Mesenteric fat pad (tissue), 1 donor: ENCODE measurements at regions not wholly inside any gene's neighbourhood (a gene's known extent, or its start where the extent isn't known, plus 50 kb on each side); places are given as distances from the start of the nearest gene placed in this dataset.
"Not testable (repeated sequence)": the region's sequence is repeated elsewhere in the genome, so short reads cannot be mapped to it uniquely, and the experiment has no call there.

Experiments
- DNase-seq: peaks from one replicate; pipeline ENCODE4 v3.0.0-alpha.2; 2020; ENCODE audit warnings: low spot score
- donor health status: DM: yes; HTN: yes; CAD: no.

DNA sequence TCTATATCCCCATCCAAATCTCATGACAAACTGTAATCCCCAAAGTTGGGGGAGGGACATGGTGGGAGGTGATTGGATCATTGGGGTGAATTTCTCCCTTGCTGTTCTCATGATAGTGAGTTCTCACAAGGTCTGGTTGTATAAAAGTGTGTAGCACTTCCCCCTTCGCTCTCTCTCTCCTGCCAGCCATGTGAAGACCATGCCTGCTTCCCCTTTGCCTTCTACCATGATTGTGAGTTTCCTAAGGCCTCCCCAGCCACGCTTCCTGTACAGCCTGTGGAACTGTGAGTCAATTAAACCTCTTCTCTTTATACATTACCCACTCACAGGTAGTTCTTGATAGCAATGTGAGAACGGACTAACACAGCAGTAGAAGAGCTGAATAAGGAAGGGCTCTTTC lies 62.6 kb upstream of the VASH1 start:
- DNase-seq, result no peak

DNA sequence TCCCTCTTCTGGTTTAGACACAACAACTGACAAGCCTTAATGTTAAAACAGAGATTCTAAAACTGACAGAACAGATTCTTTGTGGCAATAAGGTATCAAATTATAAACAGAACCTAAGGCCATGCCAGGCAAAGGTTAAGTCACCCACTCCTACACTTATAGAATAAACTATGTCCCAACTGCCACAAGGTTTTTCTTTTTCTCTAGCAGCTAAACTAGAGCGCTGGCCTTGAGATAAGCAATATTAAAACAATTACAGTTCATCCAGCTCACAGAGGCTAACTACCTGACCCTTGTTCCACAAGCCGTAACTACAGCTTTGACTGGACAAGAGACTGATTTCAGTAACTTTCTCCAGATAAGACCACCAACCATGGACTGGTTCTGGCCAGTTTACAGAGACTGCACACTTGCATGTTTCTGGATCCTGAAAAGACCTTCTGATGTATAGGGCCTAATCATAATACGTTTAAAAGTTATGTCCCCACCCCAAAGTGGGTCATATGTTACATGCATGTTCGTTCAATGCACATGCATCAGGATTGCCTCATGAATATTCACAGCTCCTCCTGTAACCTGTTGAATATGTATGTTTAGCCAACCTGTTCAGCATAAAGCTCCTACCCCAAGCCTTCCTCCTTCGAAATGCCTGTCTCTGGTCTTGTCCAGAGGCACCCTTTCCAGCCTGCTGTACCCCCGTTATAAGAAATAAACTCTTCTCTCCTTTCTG lies 61.9 kb upstream of the VASH1 start:
- DNase-seq, result no peak

DNA sequence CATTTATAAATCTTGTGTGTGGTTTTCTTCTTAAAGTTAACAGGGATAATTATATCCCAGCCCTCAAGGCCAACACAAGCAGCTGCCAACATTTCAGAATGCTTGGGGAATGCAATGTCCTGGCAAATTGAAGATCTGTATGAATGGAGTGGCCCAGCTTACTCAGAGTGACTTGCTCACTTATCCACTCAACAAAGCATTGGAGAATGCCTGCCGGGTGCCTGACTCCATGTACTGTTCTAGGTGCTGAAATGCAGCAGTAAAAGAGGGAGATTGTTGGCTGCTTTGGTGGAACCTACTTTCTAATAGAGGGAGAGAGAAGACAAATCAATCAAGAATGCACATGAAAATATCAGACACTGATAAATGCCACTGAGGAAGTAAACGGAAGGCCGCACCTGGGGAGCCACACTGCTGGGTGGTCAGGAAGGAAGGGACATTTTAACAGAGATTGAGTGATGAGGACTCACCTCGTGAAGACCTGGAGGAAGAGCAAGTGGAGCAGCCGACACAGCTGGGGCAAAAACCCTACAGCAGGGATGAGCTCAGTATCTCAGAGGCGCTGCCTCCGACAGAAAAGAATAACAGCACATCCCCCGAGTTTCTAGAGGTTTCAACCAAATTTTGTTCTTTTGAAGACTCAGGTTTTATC lies 61.2 kb upstream of the VASH1 start:
- no peak for DNase-seq

DNA sequence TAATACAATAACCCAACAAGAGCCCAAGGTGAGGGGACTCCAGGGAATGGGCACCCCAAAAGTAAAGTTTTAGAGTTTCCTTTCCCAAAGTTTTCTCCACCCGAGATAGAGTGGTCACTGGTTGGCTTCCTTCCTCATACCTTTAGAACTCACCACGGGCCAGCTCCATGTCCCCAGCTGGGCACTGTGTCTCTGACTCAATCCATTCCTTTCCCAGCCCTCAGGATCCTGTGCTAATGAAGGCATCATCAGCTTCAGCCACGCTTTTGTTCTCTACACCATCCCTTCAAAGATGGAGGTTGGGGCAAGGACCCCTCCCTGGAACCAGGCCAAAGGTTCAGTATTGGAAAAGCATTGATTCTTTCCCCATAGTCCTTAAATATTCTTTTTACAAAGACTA lies 59.8 kb upstream of the VASH1 start:
- no peak for DNase-seq

DNA sequence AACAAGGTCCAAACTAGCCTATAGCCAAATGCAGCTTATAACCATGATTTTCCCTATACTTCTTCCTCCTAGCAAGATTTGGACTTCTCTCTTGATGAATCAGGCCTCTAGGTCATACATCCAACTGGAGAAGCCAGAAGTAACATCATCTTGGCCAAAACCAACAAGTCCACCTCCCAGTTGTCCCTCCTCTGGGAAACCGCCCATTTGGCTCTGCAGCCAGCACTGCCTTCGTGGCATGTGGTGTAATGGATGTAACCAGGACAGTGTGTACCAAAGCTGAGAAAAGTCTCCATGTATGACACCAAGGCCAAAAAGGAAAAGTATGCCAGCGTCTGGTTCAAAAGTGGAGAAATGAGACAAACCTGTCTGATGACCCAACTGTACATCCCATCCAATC lies 59.3 kb upstream of the VASH1 start:
- DNase-seq, result no peak

GRCh38 chr14:76705214-76705613 lies 56.1 kb upstream of the VASH1 start:
- no peak for DNase-seq

DNA sequence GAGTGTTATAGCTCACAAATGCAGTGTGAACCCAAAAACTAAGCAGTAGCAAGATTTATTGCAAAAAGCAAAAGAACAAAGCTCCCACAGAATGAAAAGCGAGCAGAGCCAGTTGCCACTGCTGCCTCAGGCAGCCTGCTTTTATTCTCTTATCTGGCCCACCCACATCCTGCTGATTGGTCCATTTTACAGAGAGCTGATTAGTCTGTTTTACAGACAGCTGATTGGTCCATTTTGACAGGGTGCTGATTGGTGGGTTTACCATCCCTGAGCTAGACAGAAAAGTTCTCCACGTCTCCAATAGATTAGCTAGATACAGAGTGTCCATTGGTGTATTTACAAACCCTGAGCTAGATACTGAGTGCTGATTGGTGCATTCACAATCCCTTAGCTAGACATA lies 55.1 kb upstream of the VASH1 start:
- DNase-seq, result not testable (repeated sequence)

GRCh38 chr14:76706811-76707210 lies 54.5 kb upstream of the VASH1 start:
- DNase-seq, result peak; percentile 83

DNA sequence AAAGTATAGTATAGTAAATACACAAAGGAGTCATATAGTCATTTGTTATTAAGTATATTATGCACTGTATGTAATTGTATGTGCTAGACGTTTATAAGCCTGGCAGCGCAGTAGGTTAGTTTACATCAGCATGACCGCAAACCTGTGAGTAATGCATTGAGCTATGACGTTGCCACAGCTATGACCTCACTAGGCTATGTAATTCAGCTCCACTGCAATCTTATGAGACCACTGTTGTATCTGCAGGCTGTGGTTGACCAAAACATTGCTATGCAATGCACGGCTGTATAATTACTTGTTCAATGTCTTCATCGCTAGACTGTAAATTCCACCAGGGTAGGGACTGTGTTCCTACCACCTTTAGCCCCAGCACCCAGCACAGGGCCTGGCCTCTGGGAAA lies 53.2 kb upstream of the VASH1 start:
- no peak for DNase-seq

- DNase-seq, result no peak
Observed at GRCh38 chr14:76708771-76709170, 52.5 kb upstream of the VASH1 start.

DNA sequence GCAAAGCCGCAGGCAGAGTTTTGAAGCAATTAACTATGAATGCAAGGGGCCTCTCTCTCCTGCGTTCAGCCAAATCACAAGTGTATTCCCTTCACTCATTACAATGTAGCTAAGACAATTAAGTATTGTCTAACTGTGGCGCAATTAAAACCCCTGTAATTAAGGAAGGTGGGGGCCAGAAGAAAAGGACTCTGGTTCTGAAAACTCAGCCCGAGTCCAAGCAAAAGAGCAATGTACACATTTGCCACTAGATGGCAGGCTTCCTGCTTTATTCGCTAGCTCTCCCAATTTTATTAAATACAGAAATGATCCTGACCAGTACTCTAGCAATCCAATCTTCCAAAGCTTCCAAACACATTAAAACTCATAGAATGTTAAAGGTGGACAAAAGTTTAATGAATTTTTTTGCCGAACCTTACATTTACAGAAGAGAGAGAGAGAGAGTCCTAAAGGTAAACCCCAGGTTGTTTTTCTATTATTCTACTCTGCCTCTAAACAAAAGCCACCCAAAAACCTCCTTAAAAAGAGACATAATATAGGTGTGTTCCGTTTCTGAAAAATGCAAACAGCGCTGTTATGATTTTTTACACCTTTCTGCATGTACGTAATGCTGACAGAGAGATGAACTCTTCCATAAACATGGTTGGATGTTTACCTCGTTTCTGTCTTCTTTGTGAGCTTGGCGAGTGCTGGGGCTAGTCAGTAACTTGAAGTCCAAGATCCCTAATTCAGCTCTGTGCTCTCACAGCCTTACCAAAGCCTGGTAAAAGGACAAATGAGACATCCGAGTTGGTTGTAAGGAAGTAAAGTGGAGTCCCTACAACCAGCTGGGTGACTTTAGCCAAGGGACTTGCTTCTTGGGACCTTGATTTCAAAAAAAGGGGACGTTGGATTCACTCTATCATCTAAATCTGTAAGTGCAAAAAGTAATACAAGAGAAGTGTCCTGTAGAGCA lies 50.9 kb upstream of the VASH1 start:
- no peak for DNase-seq
